ENCODE measurements at regions not wholly inside any gene's neighbourhood (a gene's known extent, or its start where the extent isn't known, plus 50 kb on each side); places are given as distances from the start of the nearest gene placed in this dataset.

- DNase-seq (ENCODE audit: low spot score) = no peak
Observed at GRCh38 chr17:71710816-71711215, 410.0 kb upstream of the SOX9 start.

- DNase-seq (ENCODE audit: low spot score) = no peak
Observed at GRCh38 chr17:71713846-71714245, 407.0 kb upstream of the SOX9 start.

GRCh38 chr17:71724339-71724738 is 396.5 kb upstream of the SOX9 start:
- DNase-seq (ENCODE audit: low spot score) = no peak

- DNase-seq (ENCODE audit: low spot score) = no peak
Observed at GRCh38 chr17:71725811-71726210, 395.0 kb upstream of the SOX9 start.

GRCh38 chr17:71726341-71726740 is 394.5 kb upstream of the SOX9 start:
- DNase-seq (ENCODE audit: low spot score) = no peak

- DNase-seq (ENCODE audit: low spot score) = no peak
Observed at GRCh38 chr17:71727292-71727691, 393.5 kb upstream of the SOX9 start.

- no peak for DNase-seq (ENCODE audit: low spot score)
Observed at GRCh38 chr17:71727723-71728122, 393.1 kb upstream of the SOX9 start.

GRCh38 chr17:71730871-71731270 is 389.9 kb upstream of the SOX9 start:
- no peak for DNase-seq (ENCODE audit: low spot score)

GRCh38 chr17:71735893-71736292 is 384.9 kb upstream of the SOX9 start:
- DNase-seq (ENCODE audit: low spot score) = no peak

- DNase-seq (ENCODE audit: low spot score) = no peak
Observed at GRCh38 chr17:71740866-71741265, 380.0 kb upstream of the SOX9 start.

- no peak for DNase-seq (ENCODE audit: low spot score)
Observed at GRCh38 chr17:71741836-71742235, 379.0 kb upstream of the SOX9 start.

GRCh38 chr17:71748872-71749271 is 371.9 kb upstream of the SOX9 start:
- no peak for DNase-seq (ENCODE audit: low spot score)

GRCh38 chr17:71753070-71753469 is 367.8 kb upstream of the SOX9 start:
- DNase-seq (ENCODE audit: low spot score) = no peak

GRCh38 chr17:71757156-71757555 is 363.7 kb upstream of the SOX9 start:
- DNase-seq (ENCODE audit: low spot score) = no peak

GRCh38 chr17:71757956-71758355 is 362.9 kb upstream of the SOX9 start:
- no peak for DNase-seq (ENCODE audit: low spot score)

GRCh38 chr17:71759422-71760060 is 361.3 kb upstream of the SOX9 start:
- no peak for DNase-seq (ENCODE audit: low spot score)

GRCh38 chr17:71760062-71760720 is 360.6 kb upstream of the SOX9 start:
- DNase-seq (ENCODE audit: low spot score) = no peak

- DNase-seq (ENCODE audit: low spot score) = no peak
Observed at GRCh38 chr17:71762526-71762925, 358.3 kb upstream of the SOX9 start.

GRCh38 chr17:71764505-71764904 is 356.3 kb upstream of the SOX9 start:
- peak; percentile 8 for DNase-seq (ENCODE audit: low spot score)

- DNase-seq (ENCODE audit: low spot score) = no peak
Observed at GRCh38 chr17:71765437-71765836, 355.4 kb upstream of the SOX9 start.

GRCh38 chr17:71769850-71770249 is 351.0 kb upstream of the SOX9 start:
- DNase-seq (ENCODE audit: low spot score) = no peak

- DNase-seq (ENCODE audit: low spot score) = no peak
Observed at GRCh38 chr17:71777048-71777640, 343.7 kb upstream of the SOX9 start.

GRCh38 chr17:71779482-71779881 is 341.3 kb upstream of the SOX9 start:
- no peak for DNase-seq (ENCODE audit: low spot score)

GRCh38 chr17:71780596-71780995 is 340.2 kb upstream of the SOX9 start:
- no peak for DNase-seq (ENCODE audit: low spot score)
